Erythroblast (primary cell): ENCODE measurements at regions not wholly inside any gene's neighbourhood (a gene's known extent, or its start where the extent isn't known, plus 50 kb on each side); places are given as distances from the start of the nearest gene placed in this dataset.

Experiments used
- GATA1 ChIP-seq: IDR thresholded peaks from 2 replicates; pipeline ENCODE4 v1.6.1; 2011; ENCODE audit warnings: low read depth, mild to moderate bottlenecking, control low read depth, low read length, moderate library complexity
- POLR2A ChIP-seq: IDR thresholded peaks from 2 replicates; pipeline ENCODE4 v1.6.1; 2011; ENCODE audit warnings: mild to moderate bottlenecking, low read length

DNA sequence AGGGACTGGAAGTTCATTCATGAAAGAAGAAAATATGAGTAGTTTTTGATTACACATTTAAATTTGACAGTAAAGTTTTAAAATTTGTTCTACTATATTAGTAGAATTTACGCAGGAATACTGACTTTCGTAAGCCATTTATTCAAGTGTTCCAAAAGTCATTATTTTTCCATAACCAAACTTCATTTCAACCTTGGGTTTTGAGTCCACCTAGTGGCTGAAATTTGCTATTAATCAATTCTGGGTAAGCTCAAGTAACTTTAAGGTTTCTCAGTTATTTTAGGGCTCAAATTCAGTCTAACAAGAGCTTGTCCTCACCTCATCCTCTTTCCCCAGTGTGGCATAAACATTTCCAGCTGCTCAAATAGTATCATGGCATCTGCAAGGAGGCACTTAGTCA is 175.4 kb downstream of the SH3BGRL start:
- TF ChIP-seq POLR2A (no peak), GATA1 (no peak)
